Tibial nerve (tissue), 4 donors: ENCODE measurements at regions not wholly inside any gene's neighbourhood (a gene's known extent, or its start where the extent isn't known, plus 50 kb on each side); places are given as distances from the start of the nearest gene placed in this dataset.

Experiments
- EP300 ChIP-seq, 2 donors: sonication (generic); formaldehyde crosslinking; IDR thresholded peaks; one replicate each; pipeline ENCODE4 v1.6.1; 2017; ENCODE audit warnings: antibody characterized with exemption in 2 of 2, mild to moderate bottlenecking in 1 of 2
- POLR2A ChIP-seq, 2 donors: fragments of 450-650 bp; IDR thresholded peaks; one replicate each; pipeline ENCODE4 v1.6.1; 2017; ENCODE audit warnings: antibody characterized with exemption in 2 of 2, mild to moderate bottlenecking in 2 of 2, moderate library complexity in 2 of 2
- TF ChIP-seq, protein P1 (sequence below), 5 experiments: fragments of 200-600 bp in 3 of 5; fragments of 450-650 bp in 2 of 5; sonication (generic) in 3 of 5; IDR thresholded peaks; one replicate each; pipeline ENCODE4 v1.5.1; 2016 to 2019; ENCODE audit warnings: antibody characterized with exemption in 5 of 5, mild to moderate bottlenecking in 3 of 5, moderate library complexity in 2 of 5

DNA sequence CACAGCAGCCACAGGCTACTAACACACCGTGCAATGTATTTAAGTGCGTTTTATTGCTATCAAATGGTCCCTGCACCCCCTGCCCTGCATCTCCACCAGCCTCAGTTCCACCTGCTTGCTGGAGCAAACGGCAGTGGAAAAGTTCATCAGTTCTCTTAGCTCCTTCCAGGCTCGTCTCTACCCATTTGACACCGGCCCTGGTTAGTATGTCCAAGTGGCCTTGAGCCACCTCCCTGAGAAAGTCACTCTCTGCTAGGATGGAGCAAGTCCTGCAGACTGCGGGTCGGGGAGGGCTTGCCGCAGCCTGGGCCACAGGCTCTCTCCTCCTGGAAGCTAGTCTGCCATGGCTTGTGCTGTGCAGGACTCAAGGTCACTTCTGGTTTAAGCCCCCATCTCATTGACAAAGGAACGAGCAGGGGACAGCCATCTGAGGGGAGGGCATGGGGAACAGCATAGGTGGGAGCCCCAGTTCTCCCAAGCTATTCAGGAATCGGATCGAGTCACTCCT, 74.9 kb downstream of the RHOB start:
- TF ChIP-seq, protein P1, sequence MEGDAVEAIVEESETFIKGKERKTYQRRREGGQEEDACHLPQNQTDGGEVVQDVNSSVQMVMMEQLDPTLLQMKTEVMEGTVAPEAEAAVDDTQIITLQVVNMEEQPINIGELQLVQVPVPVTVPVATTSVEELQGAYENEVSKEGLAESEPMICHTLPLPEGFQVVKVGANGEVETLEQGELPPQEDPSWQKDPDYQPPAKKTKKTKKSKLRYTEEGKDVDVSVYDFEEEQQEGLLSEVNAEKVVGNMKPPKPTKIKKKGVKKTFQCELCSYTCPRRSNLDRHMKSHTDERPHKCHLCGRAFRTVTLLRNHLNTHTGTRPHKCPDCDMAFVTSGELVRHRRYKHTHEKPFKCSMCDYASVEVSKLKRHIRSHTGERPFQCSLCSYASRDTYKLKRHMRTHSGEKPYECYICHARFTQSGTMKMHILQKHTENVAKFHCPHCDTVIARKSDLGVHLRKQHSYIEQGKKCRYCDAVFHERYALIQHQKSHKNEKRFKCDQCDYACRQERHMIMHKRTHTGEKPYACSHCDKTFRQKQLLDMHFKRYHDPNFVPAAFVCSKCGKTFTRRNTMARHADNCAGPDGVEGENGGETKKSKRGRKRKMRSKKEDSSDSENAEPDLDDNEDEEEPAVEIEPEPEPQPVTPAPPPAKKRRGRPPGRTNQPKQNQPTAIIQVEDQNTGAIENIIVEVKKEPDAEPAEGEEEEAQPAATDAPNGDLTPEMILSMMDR (IDR thresholded peaks at IDR 0.05) = no peak
- TF ChIP-seq POLR2A (IDR thresholded peaks at IDR 0.05) (no peak), EP300 (IDR thresholded peaks at IDR 0.05) (no peak)
